ENCODE measurements at regions not wholly inside any gene's neighbourhood (a gene's known extent, or its start where the extent isn't known, plus 50 kb on each side); places are given as distances from the start of the nearest gene placed in this dataset.
"Not testable (repeated sequence)": the region's sequence is repeated elsewhere in the genome, so short reads cannot be mapped to it uniquely, and the experiment has no call there.

DNA sequence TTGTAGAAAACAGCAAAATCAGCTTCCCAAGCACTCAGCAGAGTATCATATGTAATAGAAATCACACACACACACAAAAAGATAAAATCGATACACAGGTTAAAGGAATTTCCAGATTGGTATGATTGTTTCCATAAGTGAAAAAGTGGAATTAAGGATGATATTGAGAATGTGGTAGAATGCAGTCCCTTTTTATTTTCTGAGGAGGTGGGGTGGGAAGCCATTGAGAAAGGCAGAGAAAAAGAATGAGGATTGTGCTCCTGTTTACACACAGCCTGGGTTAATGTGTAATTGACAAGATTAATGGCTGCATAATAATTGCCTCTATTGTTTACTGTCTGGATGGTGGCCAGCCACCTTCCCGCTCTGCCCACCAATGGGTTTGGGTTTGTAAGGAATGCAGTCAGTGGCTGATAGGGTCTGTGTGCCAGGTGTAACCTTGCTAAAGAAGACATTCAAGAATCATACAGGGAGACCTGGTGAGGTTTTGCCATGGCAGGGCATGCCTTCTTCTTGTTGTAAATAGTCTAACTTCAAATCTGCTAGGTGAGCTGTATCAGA, 177.2 kb upstream of the MAP3K1 start:
- no peak for ATAC-seq
- DNase-seq: no peak
- intact Hi-C loops (cut with DNase I): loop anchor here in 1 of 2 donors (10.0 kb wide), 1 partner anchor 157 kb away; no protein-coding TSS in a partner anchor

DNA sequence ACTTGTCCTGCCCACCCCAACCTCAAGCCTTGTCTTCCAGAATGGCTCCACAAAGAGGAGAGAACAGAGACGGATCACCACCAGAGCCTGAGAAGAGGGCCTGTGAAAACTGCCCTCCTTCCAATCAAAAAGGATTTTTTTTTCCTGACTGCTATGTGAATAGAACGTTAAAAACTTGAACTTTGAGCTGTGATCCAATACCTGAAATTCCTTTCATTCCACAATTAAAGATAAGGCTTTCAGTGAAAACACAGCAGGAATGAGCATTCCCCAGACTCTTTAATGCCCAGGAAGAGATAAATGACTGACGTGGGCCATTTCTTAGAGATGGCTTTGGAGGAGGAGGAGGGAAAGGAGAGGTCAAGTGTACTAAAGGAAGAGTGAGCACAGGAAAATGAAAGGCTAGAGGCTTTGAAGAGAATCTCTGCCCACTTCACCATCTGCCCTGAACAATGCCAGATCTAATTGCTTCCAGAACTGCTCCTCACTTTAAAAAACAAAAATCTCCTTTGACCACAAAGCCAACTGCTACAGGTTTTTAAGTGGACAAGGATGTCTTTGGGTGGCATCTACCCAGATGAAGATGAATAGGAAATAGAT, 177.9 kb upstream of the MAP3K1 start:
- intact Hi-C loops (cut with DNase I): loop anchor here in 1 of 2 donors (10.0 kb wide), 1 partner anchor 157 kb away; no protein-coding TSS in a partner anchor
- DNase-seq: no peak
- peak in 1 of 2 donors; percentile 32 for ATAC-seq

DNA sequence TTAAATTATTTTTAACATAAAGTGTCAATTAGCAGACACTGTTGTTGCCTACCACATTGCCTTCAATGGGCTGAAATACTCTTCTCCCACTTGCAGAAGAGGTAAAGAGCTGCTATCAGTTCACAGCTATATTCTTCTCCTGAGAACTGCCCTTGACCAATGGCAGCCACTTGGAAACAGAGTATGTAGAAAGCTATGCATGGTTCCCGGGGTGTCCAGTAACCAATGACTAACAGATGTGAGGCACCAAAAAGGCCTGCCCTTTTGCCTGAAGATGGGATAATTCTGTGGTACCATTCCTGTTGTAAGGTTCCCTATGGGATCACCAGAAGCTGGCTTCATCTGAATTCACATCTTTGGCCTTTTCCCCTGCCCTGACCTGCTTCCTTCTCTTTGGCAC, 181.4 kb upstream of the MAP3K1 start:
- ATAC-seq: no peak
- intact Hi-C loops (cut with DNase I): loop anchor here in 1 of 2 donors (10.0 kb wide), 1 partner anchor 161 kb away; no protein-coding TSS in a partner anchor
- no peak for DNase-seq

DNA sequence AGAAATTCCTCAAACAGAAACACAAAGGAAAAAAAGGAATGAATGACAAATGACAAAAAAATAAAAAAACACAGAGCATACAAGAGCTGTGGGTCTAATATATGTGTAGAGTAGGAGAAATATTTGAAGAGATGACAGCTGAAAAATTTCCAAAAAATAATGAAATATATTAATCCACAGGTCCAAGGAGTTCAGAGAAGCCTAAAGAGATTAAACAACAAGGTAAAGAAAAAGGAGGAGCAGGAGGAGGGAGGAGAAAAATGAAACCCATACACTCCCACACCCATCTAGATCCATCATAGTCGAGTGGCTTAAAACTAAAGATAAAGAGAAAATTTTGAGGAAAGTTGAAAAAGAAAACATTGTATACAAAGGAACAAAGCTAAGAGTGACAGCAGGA, 182.4 kb upstream of the MAP3K1 start:
- DNase-seq: no peak
- ATAC-seq: no peak
- intact Hi-C loops (cut with DNase I): loop anchor here in 1 of 2 donors (10.0 kb wide), 1 partner anchor 162 kb away; no protein-coding TSS in a partner anchor

DNA sequence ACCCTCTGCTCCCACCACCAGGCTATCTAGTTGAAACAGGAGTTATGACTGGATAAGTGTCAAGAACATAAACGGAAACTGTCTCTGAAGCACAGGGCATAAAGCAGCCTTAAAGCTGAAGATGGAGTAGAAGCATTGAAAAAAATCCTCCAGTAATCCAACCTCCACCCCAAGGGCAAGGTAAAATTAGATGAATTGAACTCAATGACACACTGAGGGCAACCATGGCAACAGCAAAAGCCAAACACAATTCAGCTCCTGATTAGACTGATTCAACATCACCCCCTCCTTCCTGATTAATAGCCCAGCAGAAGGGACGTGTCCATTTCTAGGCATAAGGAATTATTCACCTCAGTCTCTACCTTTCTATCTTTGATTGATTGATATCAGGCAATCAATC, 183.2 kb upstream of the MAP3K1 start:
- ATAC-seq (no peak), DNase-seq (no peak)
- intact Hi-C loops (cut with DNase I): loop anchor here in 1 of 2 donors (10.0 kb wide), 1 partner anchor 163 kb away; no protein-coding TSS in a partner anchor

DNA sequence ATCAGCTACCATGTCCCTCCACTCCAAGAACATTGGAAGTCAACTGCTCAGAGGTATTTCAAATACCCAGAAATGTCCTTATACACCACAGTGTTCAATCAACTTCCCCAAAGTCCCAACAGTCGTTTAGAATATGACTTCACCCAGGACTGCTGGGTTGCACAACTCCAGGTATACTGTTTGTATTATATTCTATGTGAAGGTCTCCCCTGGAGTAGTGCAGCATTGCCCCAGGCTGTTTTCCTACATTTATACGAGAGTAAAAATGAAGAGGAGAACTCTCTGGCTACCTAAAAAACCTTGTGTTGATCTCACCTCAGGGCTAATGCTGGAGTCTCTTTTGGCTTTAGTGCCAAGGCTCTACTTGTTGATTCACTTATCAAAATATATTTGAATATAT, 183.6 kb upstream of the MAP3K1 start:
- ATAC-seq: no peak
- DNase-seq: no peak
- intact Hi-C loops (cut with DNase I): loop anchor here in 1 of 2 donors (10.0 kb wide), 1 partner anchor 163 kb away; no protein-coding TSS in a partner anchor

DNA sequence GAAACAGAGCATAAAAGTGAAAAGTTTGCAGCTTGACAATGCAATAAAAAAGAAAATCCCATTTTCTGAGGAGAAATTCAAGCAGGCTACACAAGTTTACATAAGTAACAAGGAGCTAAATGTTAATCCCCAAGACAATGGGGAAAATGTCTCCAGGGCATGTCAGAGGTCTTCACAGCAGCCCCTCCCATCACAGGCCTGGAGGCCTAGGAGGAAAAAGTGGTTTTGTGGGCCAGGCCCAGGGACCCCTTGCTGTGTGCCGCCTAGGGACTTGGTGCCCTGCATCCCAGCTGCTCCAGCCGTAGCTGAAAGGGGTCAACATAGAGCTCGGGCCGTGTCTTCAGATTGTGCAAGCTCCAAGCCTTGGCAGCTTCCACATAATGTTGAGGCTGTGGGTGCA, 186.7 kb upstream of the MAP3K1 start:
- intact Hi-C loops (cut with DNase I); ATAC-seq: not testable (repeated sequence)

DNA sequence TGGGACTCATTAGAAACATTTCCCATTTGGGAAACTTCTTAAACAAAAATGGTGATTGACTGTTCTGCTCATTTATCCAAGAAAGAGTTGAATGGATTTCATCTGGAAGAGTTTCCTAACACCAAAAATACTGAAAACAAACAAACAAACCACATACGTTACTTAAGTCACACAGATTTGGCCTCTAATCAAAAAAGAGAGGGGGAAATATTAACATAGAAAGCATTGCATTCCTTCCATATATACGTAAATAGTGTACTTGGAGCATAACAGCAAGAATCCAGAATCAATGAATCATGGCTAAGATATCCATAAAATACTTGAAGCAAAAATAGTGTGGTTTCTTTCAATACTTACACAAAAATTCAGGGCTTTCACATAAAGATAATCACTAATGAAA, 189.8 kb upstream of the MAP3K1 start:
- intact Hi-C loops (cut with DNase I): no loop called here

More for the DNA sequence above, 186.7 kb upstream of the MAP3K1 start:
- not testable (repeated sequence) for DNase-seq

DNA sequence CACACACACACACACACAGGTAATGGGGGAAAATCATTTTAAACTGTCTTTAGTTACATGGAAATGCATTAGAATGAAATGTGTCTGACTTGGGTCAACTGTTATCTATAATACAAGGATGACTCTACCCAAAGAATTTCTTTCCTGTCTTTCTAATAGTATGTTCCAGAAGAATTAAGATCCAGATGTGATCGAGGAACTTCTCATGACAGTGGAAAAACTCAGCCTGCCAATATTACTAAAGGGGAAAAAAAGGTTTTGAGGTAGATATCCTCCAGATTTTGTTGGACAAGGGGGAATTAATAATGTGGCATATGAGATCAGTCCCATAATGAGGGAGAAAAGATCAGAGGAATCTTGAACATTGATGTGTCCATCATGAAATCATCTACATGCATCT, 190.6 kb upstream of the MAP3K1 start:
- intact Hi-C loops (cut with DNase I): no loop called here
- DNase-seq (no peak), ATAC-seq (no peak)

More for the DNA sequence above, 189.8 kb upstream of the MAP3K1 start:
- no peak for ATAC-seq
- DNase-seq: no peak

DNA sequence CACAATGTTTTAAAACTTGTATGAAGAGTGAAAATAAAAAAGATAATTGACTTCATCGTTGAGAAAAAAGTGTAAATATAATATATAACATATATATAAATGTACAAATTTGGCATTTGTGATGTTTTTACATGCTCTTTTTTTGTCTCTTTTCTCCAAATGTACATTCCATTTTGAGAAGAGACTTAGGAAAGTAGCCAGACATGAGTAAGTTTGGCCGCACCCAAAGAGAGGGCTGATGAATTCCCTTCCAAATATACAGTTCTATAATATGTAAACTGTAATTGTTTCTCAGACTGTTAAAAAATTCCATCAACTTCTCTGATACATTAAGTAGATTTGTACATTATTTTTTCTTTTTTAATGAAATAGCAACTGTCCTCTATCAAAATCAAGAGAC, 193.2 kb upstream of the MAP3K1 start:
- no peak for DNase-seq
- intact Hi-C loops (cut with DNase I): no loop called here
- ATAC-seq: no peak

DNA sequence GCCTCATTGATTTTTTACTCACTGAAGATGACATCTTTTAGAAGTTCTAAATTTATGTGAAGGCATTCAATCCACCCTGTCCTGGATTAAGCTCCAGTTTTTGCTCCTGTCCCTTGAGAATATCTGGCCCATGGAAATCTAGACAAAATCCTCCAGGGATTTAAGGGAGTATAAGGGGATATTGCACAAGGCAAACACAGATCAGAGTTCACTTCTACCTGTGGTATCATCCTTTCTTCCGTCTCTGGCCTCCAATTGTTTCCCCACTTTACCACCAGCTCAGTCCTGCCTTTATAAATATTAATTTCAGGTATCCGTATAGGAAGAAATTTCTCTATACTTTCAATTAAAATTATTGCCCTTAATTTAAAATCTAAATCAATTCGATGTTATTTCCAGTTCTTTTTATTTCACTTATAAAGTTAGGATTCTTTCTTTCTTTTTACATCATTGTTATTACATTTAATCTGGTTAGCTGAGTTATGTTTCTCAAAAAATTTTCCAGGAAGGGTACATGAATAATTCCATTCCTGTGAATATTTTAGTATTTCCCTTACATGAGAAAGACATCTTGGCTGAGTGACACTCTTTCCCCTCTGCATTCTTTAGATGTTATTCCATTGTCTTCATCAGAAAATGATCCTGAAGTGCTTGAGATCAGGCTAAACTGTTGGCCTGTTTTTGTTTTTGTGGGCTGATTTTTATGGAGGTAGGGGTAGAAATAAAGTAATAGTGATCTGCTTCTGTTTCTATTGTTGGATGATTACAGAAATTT, 194.3 kb upstream of the MAP3K1 start:
- ATAC-seq (no peak), DNase-seq (no peak)
- intact Hi-C loops (cut with DNase I): no loop called here

DNA sequence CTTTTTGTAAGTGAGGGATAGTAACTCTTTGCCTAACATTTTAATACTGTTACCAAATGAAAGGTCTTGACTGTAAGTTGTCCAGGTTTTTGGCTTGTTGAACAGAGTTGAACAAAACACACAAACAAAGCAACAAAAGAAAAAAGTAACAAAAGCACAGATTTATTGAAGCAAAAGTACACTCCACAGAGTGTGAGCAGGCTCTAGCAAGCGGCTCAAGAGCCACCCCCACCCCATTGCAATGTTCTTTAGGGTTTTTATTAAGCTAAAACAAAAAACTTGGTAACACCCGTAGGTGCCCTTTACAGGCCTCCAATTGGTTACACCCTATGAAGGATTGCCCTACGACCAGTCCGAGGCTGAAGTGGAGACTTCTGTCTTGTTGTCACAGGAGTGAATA, 197.4 kb upstream of the MAP3K1 start:
- intact Hi-C loops (cut with DNase I): no loop called here

DNA sequence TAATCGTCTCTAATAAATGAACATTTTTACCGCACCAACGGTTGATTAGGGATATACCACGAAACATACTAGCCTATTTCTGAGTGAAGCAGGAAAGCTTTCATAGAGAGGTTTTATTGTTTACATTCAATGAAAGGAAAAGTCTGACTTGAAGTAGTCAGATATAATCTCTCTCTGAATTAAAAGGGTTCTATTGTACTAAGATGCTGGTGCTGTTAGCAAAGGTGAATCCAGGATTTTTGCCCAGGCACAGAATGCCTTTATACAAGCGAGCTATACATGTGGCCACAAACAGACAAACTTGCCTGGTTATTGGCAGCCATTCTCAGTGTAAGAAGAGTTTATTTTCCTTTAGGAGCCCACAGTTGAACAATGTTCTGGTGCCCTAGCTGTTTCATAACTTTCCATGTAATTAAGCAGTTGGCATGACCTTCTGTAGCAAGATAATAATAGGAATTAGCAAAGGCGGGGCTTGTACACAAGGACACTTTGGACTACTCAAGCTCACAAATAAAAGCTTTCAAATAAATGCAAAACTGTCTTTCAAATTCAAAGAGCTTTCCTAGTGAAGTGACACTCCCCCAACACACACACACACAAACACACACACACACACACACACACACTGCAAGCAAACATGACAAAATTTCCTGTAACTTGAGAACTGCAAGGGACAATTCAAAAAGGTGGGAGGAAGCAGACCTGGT, 198.7 kb upstream of the MAP3K1 start:
- intact Hi-C loops (cut with DNase I): no loop called here
- ATAC-seq (peak in 1 of 2 donors; percentile 27), DNase-seq (no peak)

More for the DNA sequence above, 197.4 kb upstream of the MAP3K1 start:
- ATAC-seq (no peak), DNase-seq (no peak)

DNA sequence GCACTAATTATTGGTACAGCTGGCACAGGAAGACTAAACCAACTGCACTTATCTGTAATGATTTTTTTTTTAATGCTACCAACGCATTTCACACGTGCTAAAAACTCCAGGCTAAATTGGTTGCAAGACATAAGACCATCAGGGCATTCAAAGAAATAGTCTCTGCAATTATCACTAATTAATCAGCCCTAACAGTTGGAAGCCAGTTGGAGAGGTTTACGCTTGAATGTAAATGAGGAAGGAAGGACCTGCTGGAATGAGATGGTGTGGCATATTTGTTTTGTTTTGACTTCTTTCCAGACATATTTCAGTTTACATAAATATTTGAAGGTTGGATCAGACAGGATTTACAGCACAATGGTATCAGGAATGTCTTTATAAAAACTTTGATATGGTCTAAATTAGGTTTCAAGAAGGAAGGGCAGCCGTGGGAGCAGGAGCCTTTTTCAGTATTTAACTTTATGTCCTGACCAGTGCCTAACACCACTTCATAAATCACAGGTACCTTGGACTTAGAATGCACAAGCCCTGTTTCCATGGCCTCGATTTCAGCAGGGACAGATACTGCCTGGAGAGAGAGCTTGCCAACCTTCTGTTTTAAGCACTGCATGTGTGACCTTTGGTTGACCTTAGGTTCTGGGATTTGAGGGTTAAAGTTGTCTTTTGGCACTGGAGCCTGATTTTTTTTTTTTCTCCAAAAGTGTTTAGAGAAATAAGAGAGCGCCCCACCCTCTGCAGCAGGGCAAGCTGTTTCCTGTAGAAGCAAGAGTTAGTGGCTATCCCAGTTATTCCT, 199.8 kb upstream of the MAP3K1 start:
- intact Hi-C loops (cut with DNase I): no loop called here
- ATAC-seq: peak; percentile 55 to 68
- peak; percentile 33 for DNase-seq

DNA sequence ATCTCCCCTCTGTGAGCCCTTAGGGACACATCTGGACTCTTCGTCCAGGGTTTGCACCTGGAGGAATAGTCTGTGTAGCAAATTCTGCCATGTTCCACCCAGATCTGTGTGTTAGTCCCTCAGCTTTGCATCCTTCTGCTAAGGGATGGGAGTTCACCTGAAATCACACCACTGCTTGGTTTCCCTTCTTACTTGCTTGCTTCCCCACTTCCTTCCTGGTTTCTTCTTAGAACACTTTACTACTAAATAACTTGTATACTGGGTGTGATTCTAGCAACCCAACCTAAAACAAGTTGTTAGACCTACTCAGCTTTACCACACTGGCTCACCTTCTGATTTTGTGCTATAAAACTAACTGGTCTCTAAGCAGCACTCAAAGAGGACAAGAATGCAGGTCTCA, 202.6 kb upstream of the MAP3K1 start:
- ATAC-seq (no peak), DNase-seq (no peak)
- intact Hi-C loops (cut with DNase I): no loop called here

DNA sequence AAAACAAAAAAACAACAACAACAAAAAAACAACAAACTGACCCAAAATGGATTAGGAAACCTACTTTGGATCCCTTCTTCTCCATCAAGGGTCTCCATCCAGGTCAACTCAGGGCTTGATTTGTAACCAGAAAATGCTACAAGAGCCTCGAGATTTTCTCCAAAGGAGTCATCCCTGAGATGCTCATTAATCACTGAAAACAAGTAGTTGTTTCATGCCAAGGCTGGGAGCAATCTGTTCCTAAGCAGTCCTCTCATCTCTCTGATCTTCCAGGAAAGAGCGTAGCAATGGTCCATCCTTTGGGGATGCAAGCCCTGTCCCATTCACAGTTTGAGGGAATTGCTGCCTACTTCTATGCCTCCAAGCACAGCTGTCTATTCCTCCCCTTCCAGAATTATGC, 203.0 kb upstream of the MAP3K1 start:
- intact Hi-C loops (cut with DNase I): no loop called here
- DNase-seq (no peak), ATAC-seq (no peak)

DNA sequence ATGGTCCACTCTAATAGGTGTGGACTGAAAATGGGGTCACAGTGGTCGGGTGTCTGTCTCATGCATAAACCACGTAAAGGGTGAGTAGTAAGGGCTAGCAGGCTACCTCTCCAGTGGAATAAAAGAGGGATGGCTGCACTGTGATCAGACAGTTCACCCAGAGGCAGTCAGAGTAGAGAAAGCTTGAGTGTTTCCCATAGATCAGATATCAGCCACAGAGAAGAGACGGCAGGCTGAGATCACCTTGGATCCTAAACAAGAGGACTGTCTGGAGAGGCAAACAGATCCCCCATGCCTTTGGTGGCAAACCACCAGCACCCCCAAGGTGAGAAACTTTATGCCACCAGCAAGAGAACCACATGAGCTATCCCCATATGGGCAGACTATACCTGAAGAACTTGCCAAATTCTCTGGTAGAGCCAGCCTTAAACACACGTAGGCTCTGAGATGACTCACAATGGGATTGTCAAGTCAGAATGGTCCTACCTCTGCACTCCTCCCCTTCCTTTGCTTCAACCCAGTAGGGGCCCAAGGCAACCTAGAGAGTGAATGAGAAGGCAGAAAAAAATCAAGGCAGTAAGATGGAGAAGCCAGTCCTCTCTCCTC, 205.2 kb upstream of the MAP3K1 start:
- intact Hi-C loops (cut with DNase I): no loop called here
- DNase-seq: no peak
- no peak for ATAC-seq

DNA sequence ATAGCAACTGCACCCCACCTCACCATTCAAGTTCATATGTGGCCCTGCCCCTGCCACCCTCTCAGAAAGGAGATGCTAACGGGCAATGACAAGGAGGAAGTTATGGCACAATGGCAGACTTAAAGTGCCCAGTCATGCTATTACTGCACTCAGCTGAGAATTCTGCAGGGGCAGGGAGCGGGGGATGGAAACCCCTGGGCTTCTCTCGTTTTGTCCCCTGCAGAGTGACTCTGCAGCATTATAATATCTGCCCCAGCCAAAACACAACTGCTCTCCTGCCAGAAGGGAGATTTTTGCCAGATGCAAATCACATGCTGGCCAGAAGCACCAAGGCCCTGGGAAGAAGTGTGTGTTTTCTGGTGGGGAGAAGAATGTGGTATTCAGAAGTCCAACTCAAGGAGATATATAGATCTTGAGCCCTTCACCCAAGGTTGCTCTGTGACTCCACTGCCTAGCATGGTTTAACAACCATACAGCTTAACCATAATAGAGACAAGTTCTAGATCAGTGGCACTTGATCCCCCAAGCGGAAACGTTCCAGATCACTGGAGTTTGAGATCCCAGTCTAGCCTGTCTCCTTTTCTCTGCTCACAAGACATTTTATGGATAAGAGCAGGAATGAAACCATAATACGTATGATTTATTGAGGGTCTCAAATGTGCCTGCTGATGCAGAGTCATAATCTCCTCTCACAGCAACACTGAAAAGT, 207.0 kb upstream of the MAP3K1 start:
- DNase-seq (peak; percentile 19), ATAC-seq (peak; percentile 43 to 56)
- intact Hi-C loops (cut with DNase I): no loop called here
